OCI-LY1 (cell line): ENCODE measurements at regions not wholly inside any gene's neighbourhood (a gene's known extent, or its start where the extent isn't known, plus 50 kb on each side); places are given as distances from the start of the nearest gene placed in this dataset.

Experiments
- H2AFZ ChIP-seq: fragments of 200-600 bp; sonication (generic), shearing (Covaris generic); 2 replicates; pipeline ENCODE4 v1.6.0; 2014; ENCODE audit warnings: antibody characterized with exemption, mild to moderate bottlenecking, low read length
- H3F3A ChIP-seq: fragments of 200-600 bp; sonication (generic), shearing (Covaris generic); 2 replicates; pipeline ENCODE4 v1.6.0; 2014; ENCODE audit warnings: mild to moderate bottlenecking, antibody characterized with exemption, low read length, moderate library complexity; ENCODE audit not compliant: insufficient read depth
- H3K27ac ChIP-seq: fragments of 200-600 bp; sonication (generic); 2 replicates; pipeline ENCODE4 v1.5.1; 2014; ENCODE audit warnings: low read length, mixed run types, mild to moderate bottlenecking, low read depth; ENCODE audit not compliant: poor library complexity, severe bottlenecking
- H3K27me3 ChIP-seq: fragments of 200-600 bp; sonication (generic); 2 replicates; pipeline ENCODE4 v1.6.0; 2014; ENCODE audit warnings: antibody characterized with exemption, mild to moderate bottlenecking, low read length, moderate library complexity; ENCODE audit not compliant: insufficient read depth
- H3K36me3 ChIP-seq: fragments of 200-600 bp; sonication (generic); 2 replicates; pipeline ENCODE4 v1.6.1; 2014; ENCODE audit warnings: mild to moderate bottlenecking, antibody characterized with exemption, low read length, moderate library complexity, mixed read lengths; ENCODE audit not compliant: insufficient read depth
- H3K4me1 ChIP-seq: fragments of 200-600 bp; sonication (generic); 2 replicates; pipeline ENCODE4 v1.5.1; 2014; ENCODE audit warnings: mild to moderate bottlenecking, low read length, moderate library complexity; ENCODE audit not compliant: insufficient read depth, severe bottlenecking
- H3K4me2 ChIP-seq: fragments of 200-600 bp; sonication (generic), shearing (Covaris generic); 2 replicates; pipeline ENCODE4 v1.6.1; 2014; ENCODE audit warnings: low read length
- H3K4me3 ChIP-seq: fragments of 200-600 bp; sonication (generic); 2 replicates; pipeline ENCODE4 v1.5.1; 2014; ENCODE audit warnings: low read length, low read depth, mild to moderate bottlenecking, mixed read lengths; ENCODE audit not compliant: poor library complexity, severe bottlenecking
- H3K79me2 ChIP-seq: fragments of 200-600 bp; shearing (Covaris generic); 2 replicates; pipeline ENCODE4 v1.6.1; 2016; ENCODE audit warnings: mixed run types, low read length, mixed read lengths; ENCODE audit not compliant: insufficient read depth
- H3K9ac ChIP-seq: fragments of 200-600 bp; sonication (generic), shearing (Covaris generic); 2 replicates; pipeline ENCODE4 v1.6.1; 2014; ENCODE audit warnings: mild to moderate bottlenecking, low read length, mixed read lengths
- H3K9me2 ChIP-seq: fragments of 200-600 bp; sonication (generic), shearing (Covaris generic); 2 replicates; pipeline ENCODE4 v1.6.1; 2014; ENCODE audit warnings: low read depth, mild to moderate bottlenecking, low read length, mixed read lengths
- H3K9me3 ChIP-seq: fragments of 200-600 bp; shearing (Covaris generic); 2 replicates; pipeline ENCODE4 v1.6.1; 2014; ENCODE audit warnings: low read length, mixed read lengths
- H4K20me1 ChIP-seq: fragments of 200-600 bp; sonication (generic), shearing (Covaris generic); 2 replicates; pipeline ENCODE4 v1.6.0; 2016; ENCODE audit warnings: mild to moderate bottlenecking, low read length; ENCODE audit not compliant: insufficient read depth
- EZH2 ChIP-seq: fragments of 200-600 bp; sonication (generic), shearing (Covaris generic); IDR thresholded peaks from 2 replicates; pipeline ENCODE4 v1.8.0; 2017; ENCODE audit warnings: borderline replicate concordance, mixed run types, mild to moderate bottlenecking, antibody characterized with exemption, low read length, moderate library complexity, mixed read lengths
- TF ChIP-seq, protein P1 (sequence below): fragments of 200-600 bp; sonication (generic), shearing (Covaris generic); IDR thresholded peaks from 2 replicates; pipeline ENCODE4 v1.5.1; 2017; ENCODE audit warnings: mild to moderate bottlenecking, antibody characterized with exemption, low read length, moderate library complexity, mixed read lengths

DNA sequence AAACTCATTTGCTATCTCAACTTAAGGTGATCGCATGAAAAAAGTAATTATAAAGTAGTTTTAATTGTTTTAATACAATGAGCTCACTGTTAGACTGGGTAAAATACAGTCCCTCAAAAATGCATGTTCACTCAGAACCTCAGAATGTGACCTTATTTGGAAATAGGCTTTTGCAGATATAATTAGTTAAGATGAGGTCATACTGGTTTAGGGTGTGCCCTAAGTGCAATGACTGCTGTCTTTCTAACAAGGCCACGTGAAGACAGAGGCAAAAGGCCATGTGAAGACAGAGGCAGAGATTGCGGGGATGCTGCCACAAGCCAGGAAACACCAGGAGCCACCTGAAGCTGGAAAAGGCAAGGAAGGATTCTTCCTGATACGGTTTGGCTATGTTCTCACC lies 262.1 kb downstream of the NKX6-1 start:
- Histone ChIP-seq H3F3A (no peaks in the 10 kb centered on the region), H2AFZ (no peak overlapping the region), H3K9me3 (no peaks in the 10 kb centered on the region), H3K4me1 (no peaks in the 10 kb centered on the region), H3K36me3 (no peaks in the 10 kb centered on the region), H3K27me3 (no peaks in the 10 kb centered on the region; the same call in 1 of the 2 replicates), H3K4me2 (no peak overlapping the region), H4K20me1 (no peaks in the 10 kb centered on the region), H3K9me2 (no peaks in the 10 kb centered on the region), H3K27ac (no peak overlapping the region), H3K4me3 (no peak overlapping the region), H3K79me2 (no peaks in the 10 kb centered on the region), H3K9ac (no peak overlapping the region)
- TF ChIP-seq EZH2 = no peak
- TF ChIP-seq, protein P1, sequence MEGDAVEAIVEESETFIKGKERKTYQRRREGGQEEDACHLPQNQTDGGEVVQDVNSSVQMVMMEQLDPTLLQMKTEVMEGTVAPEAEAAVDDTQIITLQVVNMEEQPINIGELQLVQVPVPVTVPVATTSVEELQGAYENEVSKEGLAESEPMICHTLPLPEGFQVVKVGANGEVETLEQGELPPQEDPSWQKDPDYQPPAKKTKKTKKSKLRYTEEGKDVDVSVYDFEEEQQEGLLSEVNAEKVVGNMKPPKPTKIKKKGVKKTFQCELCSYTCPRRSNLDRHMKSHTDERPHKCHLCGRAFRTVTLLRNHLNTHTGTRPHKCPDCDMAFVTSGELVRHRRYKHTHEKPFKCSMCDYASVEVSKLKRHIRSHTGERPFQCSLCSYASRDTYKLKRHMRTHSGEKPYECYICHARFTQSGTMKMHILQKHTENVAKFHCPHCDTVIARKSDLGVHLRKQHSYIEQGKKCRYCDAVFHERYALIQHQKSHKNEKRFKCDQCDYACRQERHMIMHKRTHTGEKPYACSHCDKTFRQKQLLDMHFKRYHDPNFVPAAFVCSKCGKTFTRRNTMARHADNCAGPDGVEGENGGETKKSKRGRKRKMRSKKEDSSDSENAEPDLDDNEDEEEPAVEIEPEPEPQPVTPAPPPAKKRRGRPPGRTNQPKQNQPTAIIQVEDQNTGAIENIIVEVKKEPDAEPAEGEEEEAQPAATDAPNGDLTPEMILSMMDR = no peak

DNA sequence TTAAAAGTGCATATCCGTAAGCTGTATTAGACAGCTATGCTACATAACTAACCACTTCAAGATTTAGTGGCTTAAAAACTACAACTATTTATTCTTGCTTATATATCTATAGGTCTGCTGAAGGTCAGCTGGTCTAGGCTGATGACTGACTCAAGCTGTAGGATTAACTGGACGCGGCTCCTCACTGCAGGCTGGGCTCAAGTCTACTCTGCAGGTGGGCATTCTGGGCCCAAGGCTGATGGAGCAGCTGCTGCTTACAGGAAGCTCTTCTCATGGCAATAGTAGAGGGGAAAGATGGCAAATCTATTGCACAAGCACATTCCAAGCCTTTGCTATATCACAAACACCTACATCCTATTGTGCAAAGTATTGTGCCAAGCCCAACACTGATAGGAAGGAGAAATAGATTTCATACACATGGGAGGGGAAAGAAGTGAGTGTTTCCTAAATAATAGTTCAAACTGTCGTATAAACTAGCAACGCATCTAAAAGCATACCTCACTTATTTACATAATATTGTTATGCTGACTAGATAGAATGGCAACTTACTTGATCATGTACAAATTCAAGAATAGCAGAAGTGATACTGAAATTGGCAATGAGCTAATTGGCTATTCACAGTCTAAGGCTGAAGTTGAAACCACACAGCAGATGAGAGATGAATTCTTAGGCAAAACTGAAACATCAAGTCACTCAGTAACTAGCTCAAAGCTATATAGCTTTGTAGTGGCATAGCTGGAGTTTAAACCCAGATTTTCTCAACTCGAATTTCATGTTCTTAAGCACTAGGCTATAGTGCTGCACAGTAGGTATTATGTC lies 263.8 kb downstream of the NKX6-1 start:
- H3K4me1 ChIP-seq = no peaks in the 10 kb centered on the region

DNA sequence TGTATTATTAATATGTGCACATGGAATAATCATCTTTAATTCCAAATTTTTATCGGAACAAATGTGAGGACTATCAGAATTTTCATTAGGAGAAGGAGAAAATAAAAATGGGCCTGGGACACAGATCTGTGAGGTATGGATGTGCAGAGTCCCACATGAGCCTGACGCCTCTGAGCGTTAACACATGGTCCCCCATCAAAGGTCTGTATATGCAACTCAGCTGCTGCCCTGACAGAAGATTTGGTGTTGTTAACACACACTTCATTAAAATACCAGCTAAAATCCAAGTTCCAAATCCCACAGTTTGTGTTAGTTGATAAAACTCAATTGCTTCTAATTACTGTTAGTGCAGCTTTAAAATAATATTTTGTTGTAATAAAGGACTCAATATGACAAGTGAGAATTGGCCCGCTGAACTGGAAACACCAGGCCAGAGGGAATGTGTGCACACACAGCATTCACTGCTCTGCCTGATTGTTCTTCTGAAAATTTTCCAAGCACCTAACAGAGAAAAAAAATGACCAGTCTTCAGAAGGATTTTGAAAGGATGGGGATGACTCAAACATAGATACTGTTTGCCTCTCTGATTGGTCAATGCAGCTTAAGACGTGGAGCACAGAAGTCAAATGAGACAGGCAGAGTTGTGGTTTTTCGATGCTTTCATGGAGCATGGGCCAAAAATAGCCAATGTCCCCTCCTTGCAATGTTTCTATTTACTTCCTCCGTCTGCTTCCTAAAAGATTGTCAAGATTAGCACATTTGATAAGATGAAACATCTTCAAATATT lies 266.6 kb downstream of the NKX6-1 start:
- H4K20me1 ChIP-seq = no peaks in the 10 kb centered on the region
- TF ChIP-seq, protein P1 = no peak
- TF ChIP-seq EZH2 = no peak
- H3F3A ChIP-seq = no peaks in the 10 kb centered on the region
- H3K9me3 ChIP-seq = no peaks in the 10 kb centered on the region
- H3K9me2 ChIP-seq = no peaks in the 10 kb centered on the region
- no peak overlapping the region for H2AFZ ChIP-seq
- H3K4me3 ChIP-seq = no peak overlapping the region
- H3K79me2 ChIP-seq = no peaks in the 10 kb centered on the region
- H3K27ac ChIP-seq = no peak overlapping the region
- no peak overlapping the region for H3K4me2 ChIP-seq
- no peaks in the 10 kb centered on the region for H3K36me3 ChIP-seq
- H3K9ac ChIP-seq = no peak overlapping the region
- no peaks in the 10 kb centered on the region; the same call in 1 of the 2 replicates for H3K27me3 ChIP-seq
- no peaks in the 10 kb centered on the region for H3K4me1 ChIP-seq

More for the DNA sequence above, 263.8 kb downstream of the NKX6-1 start:
- no peaks in the 10 kb centered on the region for H4K20me1 ChIP-seq
- no peak overlapping the region for H3K4me3 ChIP-seq
- no peaks in the 10 kb centered on the region for H3F3A ChIP-seq
- no peaks in the 10 kb centered on the region for H3K9me3 ChIP-seq
- H3K27ac ChIP-seq = no peak overlapping the region
- no peak overlapping the region for H3K9ac ChIP-seq
- no peaks in the 10 kb centered on the region for H3K36me3 ChIP-seq
- H3K79me2 ChIP-seq = no peaks in the 10 kb centered on the region
- TF ChIP-seq EZH2 = no peak
- TF ChIP-seq, protein P1 = no peak
- H3K4me2 ChIP-seq = no peak overlapping the region
- H3K27me3 ChIP-seq = no peaks in the 10 kb centered on the region; the same call in 1 of the 2 replicates
- no peaks in the 10 kb centered on the region for H3K9me2 ChIP-seq
- H2AFZ ChIP-seq = no peak overlapping the region
